Activated CD8-positive, alpha-beta T cell treated with anti-CD3 and anti-CD28 coated beads, Interleukin-2, amount 10 ng/mL, durations not matched to agents 7 days and 5 days (primary cell): ENCODE measurements at regions not wholly inside any gene's neighbourhood (a gene's known extent, or its start where the extent isn't known, plus 50 kb on each side); places are given as distances from the start of the nearest gene placed in this dataset.

ENCODE experiments used
- ATAC-seq: fragments of 150-1000 bp; cut with Tn5 transposase; one replicate; pipeline ENCODE4 v1.10.0; 2021; ENCODE audit warnings: moderate library complexity
- CTCF ChIA-PET: fragments of 350-600 bp; sonication (Branson Sonifier 250); formaldehyde crosslinking; loops from one replicate; lab custom pipeline; 2021; ENCODE audit warnings: antibody characterized with exemption; lab: Charles Lee
- POLR2A ChIA-PET: fragments of 350-600 bp; sonication (Branson Sonifier 250); formaldehyde crosslinking; loops from one replicate; lab custom pipeline; 2021; ENCODE audit warnings: antibody characterized with exemption; lab: Charles Lee
- DNase-seq: peaks from one replicate; pipeline ENCODE4 v3.0.0-alpha.2; 2020
- H3K27ac Mint-ChIP-seq: one replicate; pipeline ENCODE4 v1.8.0; 2021; ENCODE audit warnings: mild to moderate bottlenecking, mixed read lengths
- H3K27me3 Mint-ChIP-seq: one replicate; pipeline ENCODE4 v1.8.0; 2021; ENCODE audit warnings: low read depth, mixed read lengths
- H3K36me3 Mint-ChIP-seq: one replicate; pipeline ENCODE4 v1.8.0; 2021; ENCODE audit warnings: low read depth, mixed read lengths
- H3K4me1 Mint-ChIP-seq: one replicate; pipeline ENCODE4 v1.8.0; 2021; ENCODE audit warnings: low read depth, mixed read lengths
- H3K4me3 Mint-ChIP-seq: one replicate; pipeline ENCODE4 v1.8.0; 2021; ENCODE audit warnings: mild to moderate bottlenecking, mixed read lengths
- H3K9me3 Mint-ChIP-seq: one replicate; pipeline ENCODE4 v1.8.0; 2022; ENCODE audit warnings: mixed read lengths; ENCODE audit not compliant: insufficient read depth

- no peaks in the 10 kb centered on the region for H3K4me1 Mint-ChIP-seq
- CTCF ChIA-PET, result no interaction called here
- no peak for ATAC-seq
These were observed 1098.0 kb upstream of the ZEB2 start for GRCh38 chr2:145617906-145618305.

GRCh38 chr2:145617420-145617819, 1097.5 kb upstream of the ZEB2 start:
- no peak overlapping the region for H3K27ac Mint-ChIP-seq
- DNase-seq (no peak), ATAC-seq (no peak)
- ChIA-PET POLR2A (no interaction called here), CTCF (no interaction called here)
- H3K9me3 Mint-ChIP-seq, result no peaks in the 10 kb centered on the region
- H3K4me1 Mint-ChIP-seq, result no peaks in the 10 kb centered on the region
- H3K4me3 Mint-ChIP-seq, result no peak overlapping the region
- H3K36me3 Mint-ChIP-seq, result no peaks in the 10 kb centered on the region
- H3K27me3 Mint-ChIP-seq, result no peaks in the 10 kb centered on the region

More at GRCh38 chr2:145617906-145618305, 1098.0 kb upstream of the ZEB2 start:
- no peak for DNase-seq
- no peak overlapping the region for H3K4me3 Mint-ChIP-seq
- no peaks in the 10 kb centered on the region for H3K36me3 Mint-ChIP-seq
- no peak overlapping the region for H3K27ac Mint-ChIP-seq
- no peaks in the 10 kb centered on the region for H3K27me3 Mint-ChIP-seq
- POLR2A ChIA-PET, result no interaction called here
- H3K9me3 Mint-ChIP-seq, result no peaks in the 10 kb centered on the region

DNA sequence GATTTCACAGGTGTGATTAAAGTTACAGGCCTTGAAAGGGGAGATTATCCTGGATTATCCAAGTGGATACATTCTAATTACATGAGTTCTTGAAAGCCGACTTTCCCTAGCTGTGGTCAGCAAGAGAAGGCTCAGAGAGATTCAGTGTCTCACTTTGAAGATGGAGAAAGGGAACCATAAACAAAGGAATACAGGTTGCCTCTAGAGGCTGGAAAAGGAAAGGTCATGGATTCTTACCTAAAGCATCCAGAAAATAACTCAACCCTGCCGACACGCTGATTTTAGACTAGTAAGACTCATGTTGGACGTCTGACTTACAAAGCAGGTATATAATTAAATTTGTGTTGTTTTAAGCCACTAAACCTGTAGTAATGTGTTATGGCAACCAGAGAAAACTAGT, 1095.7 kb upstream of the ZEB2 start:
- Mint-ChIP-seq H3K27ac (no peak overlapping the region), H3K36me3 (no peaks in the 10 kb centered on the region), H3K9me3 (no peaks in the 10 kb centered on the region), H3K4me3 (no peak overlapping the region), H3K27me3 (no peaks in the 10 kb centered on the region), H3K4me1 (no peaks in the 10 kb centered on the region)
- ChIA-PET CTCF (no interaction called here), POLR2A (no interaction called here)
- ATAC-seq (no peak), DNase-seq (no peak)

GRCh38 chr2:145609951-145610350, 1090.0 kb upstream of the ZEB2 start:
- no peak for ATAC-seq
- H3K27me3 Mint-ChIP-seq, result no peaks in the 10 kb centered on the region

GRCh38 chr2:145601361-145601925, 1081.5 kb upstream of the ZEB2 start:
- Mint-ChIP-seq H3K4me1 (no peaks in the 10 kb centered on the region), H3K9me3 (no peaks in the 10 kb centered on the region), H3K4me3 (no peak overlapping the region), H3K27me3 (no peaks in the 10 kb centered on the region), H3K27ac (no peak overlapping the region), H3K36me3 (no peaks in the 10 kb centered on the region)
- DNase-seq, result no peak
- no peak for ATAC-seq
- ChIA-PET POLR2A (no interaction called here), CTCF (no interaction called here)

More at GRCh38 chr2:145609951-145610350, 1090.0 kb upstream of the ZEB2 start:
- H3K36me3 Mint-ChIP-seq, result no peaks in the 10 kb centered on the region
- POLR2A ChIA-PET, result no interaction called here
- no peak for DNase-seq
- H3K4me1 Mint-ChIP-seq, result no peaks in the 10 kb centered on the region
- H3K9me3 Mint-ChIP-seq, result no peaks in the 10 kb centered on the region
- H3K27ac Mint-ChIP-seq, result no peak overlapping the region
- H3K4me3 Mint-ChIP-seq, result no peak overlapping the region
- CTCF ChIA-PET, result no interaction called here

- H3K4me3 Mint-ChIP-seq, result no peak overlapping the region
- CTCF ChIA-PET, result no interaction called here
- DNase-seq (no peak), ATAC-seq (no peak)
- H3K27me3 Mint-ChIP-seq, result no peaks in the 10 kb centered on the region
- no peaks in the 10 kb centered on the region for H3K4me1 Mint-ChIP-seq
- no peaks in the 10 kb centered on the region for H3K9me3 Mint-ChIP-seq
- POLR2A ChIA-PET, result no interaction called here
- H3K27ac Mint-ChIP-seq, result no peak overlapping the region
- no peaks in the 10 kb centered on the region for H3K36me3 Mint-ChIP-seq
These were observed 1080.9 kb upstream of the ZEB2 start for GRCh38 chr2:145600811-145601210.

- H3K27me3 Mint-ChIP-seq, result no peaks in the 10 kb centered on the region
- DNase-seq, result no peak
- no peaks in the 10 kb centered on the region for H3K4me1 Mint-ChIP-seq
- ATAC-seq, result no peak
- H3K9me3 Mint-ChIP-seq, result no peaks in the 10 kb centered on the region
- POLR2A ChIA-PET, result no interaction called here
- no peak overlapping the region for H3K27ac Mint-ChIP-seq
- no peak overlapping the region for H3K4me3 Mint-ChIP-seq
- no peaks in the 10 kb centered on the region for H3K36me3 Mint-ChIP-seq
- CTCF ChIA-PET, result no interaction called here
These were observed 1079.8 kb upstream of the ZEB2 start for GRCh38 chr2:145599756-145600155.

DNA sequence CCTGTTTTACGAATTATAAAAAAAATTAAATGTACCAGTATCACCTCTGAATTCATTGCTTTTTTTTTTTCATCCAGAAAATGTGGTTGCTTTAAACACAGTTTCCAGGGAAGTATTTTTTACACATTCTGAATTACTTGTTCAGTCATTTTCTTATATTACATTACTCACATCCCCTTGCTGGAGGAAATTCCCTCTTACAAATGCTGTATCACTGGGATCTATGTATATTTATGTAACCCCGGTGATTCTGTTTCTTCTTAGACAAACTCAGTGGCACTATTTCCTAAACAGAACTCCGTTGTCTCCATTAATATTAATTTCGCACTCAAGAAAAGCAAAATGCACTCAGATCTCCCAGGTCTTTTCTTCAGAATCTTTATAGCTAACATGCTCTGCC, 1078.5 kb upstream of the ZEB2 start:
- Mint-ChIP-seq H3K36me3 (no peaks in the 10 kb centered on the region), H3K4me1 (no peaks in the 10 kb centered on the region), H3K9me3 (no peaks in the 10 kb centered on the region), H3K27ac (no peak overlapping the region), H3K4me3 (no peak overlapping the region), H3K27me3 (no peaks in the 10 kb centered on the region)
- ChIA-PET CTCF (no interaction called here), POLR2A (no interaction called here)
- ATAC-seq (no peak), DNase-seq (no peak)

DNA sequence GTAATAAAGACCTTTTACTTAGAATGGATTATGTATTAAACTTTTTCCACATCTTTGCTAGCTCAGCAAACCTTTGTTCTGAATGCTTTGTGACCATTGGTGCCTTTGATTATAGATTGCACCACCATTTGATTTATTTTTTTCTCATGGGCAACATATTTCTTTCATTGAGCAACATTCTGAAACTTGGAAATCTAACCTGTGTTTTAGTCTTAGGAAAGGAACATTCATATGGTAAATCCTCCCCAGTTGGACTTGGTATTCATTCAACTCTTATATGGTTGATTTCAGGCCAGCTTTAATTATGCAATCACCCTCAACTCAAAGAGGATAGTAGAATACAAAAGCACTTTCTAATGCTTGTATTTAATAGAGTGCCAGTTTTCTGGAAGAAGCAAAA, 1077.9 kb upstream of the ZEB2 start:
- no peak for DNase-seq
- CTCF ChIA-PET, result no interaction called here
- H3K9me3 Mint-ChIP-seq, result no peaks in the 10 kb centered on the region

GRCh38 chr2:145597006-145597405, 1077.1 kb upstream of the ZEB2 start:
- no peaks in the 10 kb centered on the region for H3K9me3 Mint-ChIP-seq
- H3K27ac Mint-ChIP-seq, result no peak overlapping the region
- no peaks in the 10 kb centered on the region for H3K36me3 Mint-ChIP-seq
- no peak for ATAC-seq
- no peak overlapping the region for H3K4me3 Mint-ChIP-seq
- DNase-seq, result no peak
- no peaks in the 10 kb centered on the region for H3K27me3 Mint-ChIP-seq
- ChIA-PET CTCF (no interaction called here), POLR2A (no interaction called here)
- no peaks in the 10 kb centered on the region for H3K4me1 Mint-ChIP-seq

More for the DNA sequence above, 1077.9 kb upstream of the ZEB2 start:
- H3K27ac Mint-ChIP-seq, result no peak overlapping the region
- no peak overlapping the region for H3K4me3 Mint-ChIP-seq
- ATAC-seq, result no peak
- no peaks in the 10 kb centered on the region for H3K27me3 Mint-ChIP-seq
- no peaks in the 10 kb centered on the region for H3K4me1 Mint-ChIP-seq
- POLR2A ChIA-PET, result no interaction called here
- no peaks in the 10 kb centered on the region for H3K36me3 Mint-ChIP-seq

GRCh38 chr2:145596416-145596815, 1076.5 kb upstream of the ZEB2 start:
- Mint-ChIP-seq H3K36me3 (no peaks in the 10 kb centered on the region), H3K9me3 (no peaks in the 10 kb centered on the region), H3K4me1 (no peaks in the 10 kb centered on the region), H3K4me3 (no peak overlapping the region), H3K27ac (no peak overlapping the region), H3K27me3 (no peaks in the 10 kb centered on the region)
- DNase-seq (no peak), ATAC-seq (no peak)
- ChIA-PET POLR2A (no interaction called here), CTCF (no interaction called here)

DNA sequence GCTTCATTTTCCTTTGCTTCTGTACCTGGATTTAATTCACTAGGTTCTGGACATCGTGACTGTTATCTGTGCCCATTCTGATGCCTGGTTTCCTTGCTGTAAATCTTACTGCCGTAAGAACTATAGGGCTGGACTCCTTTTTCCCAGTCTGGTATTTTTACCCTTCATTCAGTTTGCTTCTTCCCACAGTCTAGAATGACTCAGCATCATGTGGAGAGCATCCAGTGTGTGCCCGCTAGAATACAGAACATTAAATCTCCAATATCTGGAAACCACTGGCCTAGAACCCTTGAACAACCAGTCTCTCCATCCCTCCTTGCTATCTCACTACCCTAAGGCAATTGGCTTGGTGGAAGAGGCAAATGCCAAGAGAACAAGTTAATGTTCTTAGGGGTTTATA, 1075.4 kb upstream of the ZEB2 start:
- POLR2A ChIA-PET, result no interaction called here
- DNase-seq, result no peak
- ATAC-seq, result no peak
- H3K4me1 Mint-ChIP-seq, result no peaks in the 10 kb centered on the region
- no peaks in the 10 kb centered on the region for H3K9me3 Mint-ChIP-seq
- no peaks in the 10 kb centered on the region for H3K36me3 Mint-ChIP-seq
- H3K27ac Mint-ChIP-seq, result no peak overlapping the region
- H3K4me3 Mint-ChIP-seq, result no peak overlapping the region
- H3K27me3 Mint-ChIP-seq, result no peaks in the 10 kb centered on the region
- CTCF ChIA-PET, result no interaction called here

DNA sequence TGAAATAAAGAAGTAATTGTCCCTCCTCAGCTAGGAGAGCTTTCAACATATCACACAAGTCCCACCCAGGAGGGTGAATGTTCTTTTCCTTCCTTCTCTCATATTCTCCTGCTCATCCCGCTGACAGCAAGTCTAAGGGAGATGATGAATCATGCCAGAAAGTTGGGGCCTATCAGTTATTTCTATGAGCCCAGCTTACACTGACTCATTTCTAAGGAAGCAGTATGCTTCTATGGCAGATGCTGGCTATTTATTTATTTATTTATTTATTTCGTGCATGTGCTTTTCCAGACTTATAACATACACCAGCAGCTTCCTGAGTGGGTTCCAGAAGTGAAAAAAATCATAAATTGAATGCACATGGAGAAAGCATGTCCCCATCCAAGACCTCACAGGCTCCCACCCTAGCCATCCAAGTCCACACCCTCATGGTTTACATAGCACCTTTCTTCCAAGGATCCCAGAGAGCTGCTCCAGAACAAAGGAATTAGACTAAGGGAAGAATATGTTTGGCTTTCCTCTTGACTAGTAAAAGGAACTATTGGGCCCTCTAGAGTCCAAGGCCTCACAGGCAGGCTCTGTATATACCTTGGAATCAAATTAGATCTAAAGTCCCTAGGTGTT, 1074.2 kb upstream of the ZEB2 start:
- Mint-ChIP-seq H3K4me1 (no peaks in the 10 kb centered on the region), H3K4me3 (no peak overlapping the region), H3K27ac (no peak overlapping the region), H3K36me3 (no peaks in the 10 kb centered on the region), H3K27me3 (no peaks in the 10 kb centered on the region), H3K9me3 (no peaks in the 10 kb centered on the region)
- ATAC-seq (no peak), DNase-seq (no peak)
- ChIA-PET POLR2A (no interaction called here), CTCF (no interaction called here)
